ENCODE measurements at regions not wholly inside any gene's neighbourhood (a gene's known extent, or its start where the extent isn't known, plus 50 kb on each side); places are given as distances from the start of the nearest gene placed in this dataset.

- H3K36me3 Mint-ChIP-seq (ENCODE audit: low read depth): no peaks in the 10 kb centered on the region
- TF ChIP-seq CTCF (IDR thresholded peaks at IDR 0.05): no peak
These were observed 57.4 kb upstream of the ACMSD start for GRCh38 chr2:134780972-134781371.

DNA sequence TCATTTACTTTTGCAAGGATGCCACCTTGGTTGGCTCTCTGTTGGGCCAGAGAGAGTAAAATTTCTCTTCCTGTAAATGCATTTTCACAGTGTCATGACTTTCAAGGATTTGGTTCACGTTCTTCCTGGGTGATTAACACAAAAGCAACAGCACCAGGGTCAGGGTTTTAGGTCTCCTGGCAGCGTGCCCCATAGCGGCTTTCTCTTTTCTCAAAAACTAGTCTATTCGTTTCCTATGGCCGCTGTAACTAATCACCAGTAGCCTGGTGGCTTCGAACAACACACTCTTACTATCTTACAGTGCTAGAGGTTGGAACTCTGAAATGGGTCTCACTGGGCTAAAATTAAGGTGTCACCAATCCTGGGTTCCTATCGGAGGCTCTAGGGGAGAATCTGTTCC lies 56.3 kb upstream of the ACMSD start:
- Mint-ChIP-seq H3K36me3 (ENCODE audit: low read depth) (no peaks in the 10 kb centered on the region), H3K9me3 (ENCODE audit: low read depth) (no peaks in the 10 kb centered on the region), H3K27ac (ENCODE audit: unreplicated experiment) (no peak overlapping the region), H3K4me3 (ENCODE audit: unreplicated experiment) (no peak overlapping the region), H3K27me3 (ENCODE audit: low read depth) (peaks cover 7% of the 10 kb centered on the region), H3K4me1 (ENCODE audit: low read depth) (peaks cover 9% of the 10 kb centered on the region)
- no peak for TF ChIP-seq CTCF (IDR thresholded peaks at IDR 0.05)
- DNase-seq (ENCODE audit: low spot score): no peak

More at GRCh38 chr2:134780972-134781371, 57.4 kb upstream of the ACMSD start:
- Mint-ChIP-seq H3K27ac (ENCODE audit: unreplicated experiment) (no peak overlapping the region), H3K9me3 (ENCODE audit: low read depth) (no peaks in the 10 kb centered on the region), H3K4me1 (ENCODE audit: low read depth) (peaks cover 9% of the 10 kb centered on the region), H3K4me3 (ENCODE audit: unreplicated experiment) (no peak overlapping the region), H3K27me3 (ENCODE audit: low read depth) (peaks cover 7% of the 10 kb centered on the region)
- DNase-seq (ENCODE audit: low spot score): no peak

DNA sequence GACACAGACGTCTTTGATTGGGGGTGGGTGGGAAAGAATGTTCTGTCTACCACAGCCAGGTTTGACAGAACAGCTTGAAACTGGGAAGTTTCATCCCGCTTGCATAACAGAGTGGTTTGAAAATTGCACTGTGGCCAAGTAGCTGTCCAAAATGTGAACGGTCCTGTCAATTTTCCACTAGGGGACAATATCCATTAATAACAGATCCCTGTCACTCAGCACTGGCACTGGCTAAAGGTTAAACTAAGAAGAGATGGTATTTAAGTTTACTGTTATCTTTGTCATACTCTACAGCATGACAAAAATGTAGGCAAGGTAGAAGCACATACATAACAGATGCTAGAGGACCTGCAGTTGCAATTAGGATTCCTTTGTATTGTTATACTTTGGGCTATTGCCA lies 55.6 kb upstream of the ACMSD start:
- Mint-ChIP-seq H3K4me3 (ENCODE audit: unreplicated experiment) (no peak overlapping the region), H3K36me3 (ENCODE audit: low read depth) (no peaks in the 10 kb centered on the region), H3K27ac (ENCODE audit: unreplicated experiment) (no peak overlapping the region), H3K27me3 (ENCODE audit: low read depth) (peaks cover 7% of the 10 kb centered on the region), H3K9me3 (ENCODE audit: low read depth) (no peaks in the 10 kb centered on the region), H3K4me1 (ENCODE audit: low read depth) (peaks cover 9% of the 10 kb centered on the region)
- no peak for DNase-seq (ENCODE audit: low spot score)
- peak; percentile 83 for TF ChIP-seq CTCF (IDR thresholded peaks at IDR 0.05)

DNA sequence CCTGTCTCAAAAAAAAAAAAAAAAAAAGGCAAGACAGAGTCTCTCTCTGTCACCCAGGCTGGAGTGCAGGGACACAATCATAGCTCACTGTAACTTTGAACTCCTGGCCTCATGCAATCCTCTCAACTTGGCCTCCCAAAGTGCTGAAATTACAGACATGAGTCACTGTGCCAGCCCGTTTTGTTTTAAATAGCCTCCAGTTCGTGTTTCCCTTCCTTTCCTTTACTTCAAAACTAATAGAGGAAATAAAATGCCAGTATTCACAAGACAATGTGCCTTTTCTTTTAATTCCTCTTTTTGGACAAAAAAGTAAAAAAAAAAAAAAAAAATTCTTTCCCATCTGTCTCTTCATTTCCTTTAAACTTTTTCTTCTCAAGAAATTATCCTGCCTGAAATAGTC lies 54.5 kb upstream of the ACMSD start:
- Mint-ChIP-seq H3K27ac (ENCODE audit: unreplicated experiment) (no peak overlapping the region), H3K4me1 (ENCODE audit: low read depth) (peaks cover 9% of the 10 kb centered on the region), H3K36me3 (ENCODE audit: low read depth) (no peaks in the 10 kb centered on the region), H3K9me3 (ENCODE audit: low read depth) (no peaks in the 10 kb centered on the region), H3K4me3 (ENCODE audit: unreplicated experiment) (no peak overlapping the region), H3K27me3 (ENCODE audit: low read depth) (peaks cover 7% of the 10 kb centered on the region)
- no peak for DNase-seq (ENCODE audit: low spot score)
- no peak for TF ChIP-seq CTCF (IDR thresholded peaks at IDR 0.05)

DNA sequence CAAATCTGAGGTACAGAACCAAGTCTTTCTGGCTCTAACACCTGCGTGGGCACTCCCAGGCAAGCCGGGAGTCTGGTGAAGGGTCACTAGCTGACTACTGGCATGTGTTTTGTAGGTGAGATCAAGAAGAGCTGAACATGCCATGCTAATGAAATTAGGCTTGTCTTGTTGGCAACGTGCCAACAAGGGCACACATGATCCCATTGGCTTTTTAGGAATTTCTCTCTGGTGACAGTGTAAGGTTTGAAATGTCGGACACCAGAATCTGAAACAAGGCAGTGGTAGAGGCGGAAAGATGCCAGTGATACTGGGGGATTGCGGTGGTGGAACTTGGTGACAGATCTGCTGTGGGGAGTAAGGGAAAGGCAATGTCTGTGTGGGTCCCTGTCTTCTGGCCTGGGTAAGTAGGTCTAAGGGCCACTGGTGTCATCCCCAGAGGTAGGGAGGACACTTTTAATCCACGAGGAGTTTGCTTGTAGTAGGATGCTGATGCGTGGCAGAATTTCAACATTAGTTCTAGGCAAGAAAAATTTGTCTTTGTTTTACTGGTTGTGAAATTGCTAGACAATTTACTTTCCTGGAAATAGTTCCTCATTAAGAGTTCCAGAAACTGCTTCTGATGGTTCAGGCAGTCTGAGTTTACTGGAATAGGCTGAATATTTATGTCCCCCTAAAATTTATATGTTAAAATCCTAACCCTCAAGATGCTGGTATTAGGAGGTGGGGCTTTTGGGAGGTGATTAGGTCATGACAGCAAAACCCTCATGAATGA lies 52.6 kb upstream of the ACMSD start:
- H3K4me1 Mint-ChIP-seq (ENCODE audit: low read depth): peaks cover 9% of the 10 kb centered on the region

More for the DNA sequence above, 52.6 kb upstream of the ACMSD start:
- DNase-seq (ENCODE audit: low spot score): no peak
- Mint-ChIP-seq H3K27me3 (ENCODE audit: low read depth) (peaks cover 3% of the 10 kb centered on the region), H3K27ac (ENCODE audit: unreplicated experiment) (no peak overlapping the region), H3K9me3 (ENCODE audit: low read depth) (no peaks in the 10 kb centered on the region), H3K4me3 (ENCODE audit: unreplicated experiment) (no peak overlapping the region), H3K36me3 (ENCODE audit: low read depth) (no peaks in the 10 kb centered on the region)
- TF ChIP-seq CTCF (IDR thresholded peaks at IDR 0.05): no peak
